Activated naive CD8-positive, alpha-beta T cell treated with anti-CD3 and anti-CD28 coated beads, Interleukin-2, amount 50 U/mL, for 16 hours (primary cell): ENCODE measurements at regions not wholly inside any gene's neighbourhood (a gene's known extent, or its start where the extent isn't known, plus 50 kb on each side); places are given as distances from the start of the nearest gene placed in this dataset.
"Not testable (repeated sequence)": the region's sequence is repeated elsewhere in the genome, so short reads cannot be mapped to it uniquely, and the experiment has no call there.

Source experiments
- DNase-seq: peaks from one replicate; pipeline ENCODE4 v3.0.0-alpha.2; 2020; ENCODE audit warnings: low read depth, low spot score

GRCh38 chr12:131372706-131373195 lies 338.1 kb upstream of the SFSWAP start:
- no peak for DNase-seq

- no peak for DNase-seq
Observed at GRCh38 chr12:131375261-131375971, 335.5 kb upstream of the SFSWAP start.

GRCh38 chr12:131375972-131376345 lies 334.9 kb upstream of the SFSWAP start:
- DNase-seq = no peak

- DNase-seq = no peak
Observed at GRCh38 chr12:131378176-131378842, 332.6 kb upstream of the SFSWAP start.

- no peak for DNase-seq
Observed at GRCh38 chr12:131378861-131379665, 331.8 kb upstream of the SFSWAP start.

GRCh38 chr12:131379738-131380137 lies 331.2 kb upstream of the SFSWAP start:
- DNase-seq = no peak

GRCh38 chr12:131380220-131380964 lies 330.5 kb upstream of the SFSWAP start:
- no peak for DNase-seq

- no peak for DNase-seq
Observed at GRCh38 chr12:131380965-131381705, 329.8 kb upstream of the SFSWAP start.

GRCh38 chr12:131381716-131382430 lies 329.0 kb upstream of the SFSWAP start:
- no peak for DNase-seq

GRCh38 chr12:131383291-131383690 lies 327.6 kb upstream of the SFSWAP start:
- DNase-seq = no peak

- DNase-seq = no peak
Observed at GRCh38 chr12:131383741-131384543, 326.9 kb upstream of the SFSWAP start.

- DNase-seq = no peak
Observed at GRCh38 chr12:131384544-131384855, 326.4 kb upstream of the SFSWAP start.

GRCh38 chr12:131385313-131386166 lies 325.4 kb upstream of the SFSWAP start:
- DNase-seq = no peak

- DNase-seq = no peak
Observed at GRCh38 chr12:131386167-131386521, 324.7 kb upstream of the SFSWAP start.

GRCh38 chr12:131386781-131387180 lies 324.1 kb upstream of the SFSWAP start:
- no peak for DNase-seq

GRCh38 chr12:131387281-131388163 lies 323.4 kb upstream of the SFSWAP start:
- DNase-seq = no peak

- DNase-seq = not testable (repeated sequence)
Observed at GRCh38 chr12:131388164-131389053, 322.5 kb upstream of the SFSWAP start.
